Body of pancreas (tissue), 4 donors: ENCODE measurements at regions not wholly inside any gene's neighbourhood (a gene's known extent, or its start where the extent isn't known, plus 50 kb on each side); places are given as distances from the start of the nearest gene placed in this dataset.

ENCODE experiments used
- ATAC-seq: fragments of 150-250 bp; one replicate; pipeline ENCODE4 v1.9.1; 2016
- DNase-seq, 4 donors: peaks; one replicate each; pipeline ENCODE4 v3.0.0-alpha.2; 2019
- H3K27ac ChIP-seq, 4 donors: fragments of 200-600 bp; sonication (generic); 1 replicate in 3 of 4; 2 replicates in 1 of 4; pipeline versions ENCODE4 v1.5.1 to v1.6.1; 2016 to 2019; ENCODE audit warnings: mild to moderate bottlenecking in 1 of 4, mixed read lengths in 1 of 4, moderate library complexity in 1 of 4
- H3K27me3 ChIP-seq, 2 donors: fragments of 200-600 bp; sonication (generic); one replicate each; pipeline ENCODE4 v1.6.0; 2016; ENCODE audit warnings: mild to moderate bottlenecking in 1 of 2
- H3K36me3 ChIP-seq, 2 donors: fragments of 200-600 bp; sonication (generic); replicated peaks in 1 of 2; 2 replicates each; pipeline ENCODE4 v1.5.1; 2016; ENCODE audit warnings: low read depth in 2 of 2; ENCODE audit not compliant: insufficient read depth in 1 of 2
- H3K4me1 ChIP-seq: fragments of 200-600 bp; sonication (generic); one replicate; pipeline ENCODE4 v1.6.0; 2016
- H3K4me3 ChIP-seq, 2 donors: fragments of 200-600 bp; sonication (generic); 1 replicate in 1 of 2; 2 replicates in 1 of 2; pipeline ENCODE4 v1.5.1; 2016 to 2019
- H3K9me3 ChIP-seq, 3 donors: fragments of 200-600 bp; sonication (generic); 1 replicate in 2 of 3; 2 replicates in 1 of 3; pipeline ENCODE4 v1.5.1; 2016
- CTCF ChIP-seq, 7 experiments: fragments of 450-650 bp in 4 of 7; fragments of 200-600 bp in 3 of 7; sonication (generic) in 3 of 7; IDR thresholded peaks; one replicate each; pipeline ENCODE4 v1.5.1; 2016 to 2019; ENCODE audit warnings: antibody characterized with exemption in 7 of 7
- POLR2A ChIP-seq, 3 donors: fragments of 450-650 bp; IDR thresholded peaks; one replicate each; pipeline ENCODE4 v1.6.1; 2016; ENCODE audit warnings: antibody characterized with exemption in 3 of 3, mild to moderate bottlenecking in 2 of 3
- WGBS, 2 donors: methylation state at CpG; one replicate each; pipeline ENCODE4 v1.1.5; 2017; 5-methylcytosine and 5-hydroxymethylcytosine counted together
- intact Hi-C: fragments of 100-400 bp; cut with DNase I; formaldehyde crosslinking; loops from one replicate; pipeline ENCODE4 v1.15.1; 2023

- no peak for ATAC-seq
- intact Hi-C loops = no loop called here
- H3K36me3 ChIP-seq = no peaks in the 10 kb centered on the region
- H3K9me3 ChIP-seq = no peaks in the 10 kb centered on the region
- no peak overlapping the region for H3K27ac ChIP-seq
- no peak for TF ChIP-seq POLR2A (IDR thresholded peaks at IDR 0.05)
- no peak for TF ChIP-seq CTCF (IDR thresholded peaks at IDR 0.05)
- no peaks in the 10 kb centered on the region for H3K4me1 ChIP-seq
- H3K27me3 ChIP-seq = no peaks in the 10 kb centered on the region
- WGBS, 2 donors = 59 to 67% methylated on average over 4 of the region's 4 CpGs
- DNase-seq = no peak
- no peak overlapping the region for H3K4me3 ChIP-seq
These were observed 1818.1 kb upstream of the RAG2 start for GRCh38 chr11:38416141-38416540.

GRCh38 chr11:38411149-38411548 is 1813.1 kb upstream of the RAG2 start:
- H3K27me3 ChIP-seq = no peaks in the 10 kb centered on the region
- no peak overlapping the region for H3K27ac ChIP-seq
- H3K36me3 ChIP-seq = no peaks in the 10 kb centered on the region
- DNase-seq (no peak), ATAC-seq (no peak)
- H3K4me3 ChIP-seq = no peak overlapping the region
- intact Hi-C loops = no loop called here
- TF ChIP-seq CTCF (IDR thresholded peaks at IDR 0.05) (no peak), POLR2A (IDR thresholded peaks at IDR 0.05) (no peak)
- H3K9me3 ChIP-seq = no peaks in the 10 kb centered on the region
- WGBS, 2 donors = 31 to 32% methylated on average over 2 of the region's 2 CpGs
- no peaks in the 10 kb centered on the region for H3K4me1 ChIP-seq

- intact Hi-C loops = no loop called here
- WGBS, 2 donors = 49 to 54% methylated on average over 4 of the region's 4 CpGs
- ATAC-seq = no peak
- no peaks in the 10 kb centered on the region for H3K36me3 ChIP-seq
- DNase-seq = no peak
- no peaks in the 10 kb centered on the region for H3K4me1 ChIP-seq
- no peak for TF ChIP-seq POLR2A (IDR thresholded peaks at IDR 0.05)
- no peak for TF ChIP-seq CTCF (IDR thresholded peaks at IDR 0.05)
- H3K27ac ChIP-seq = no peak overlapping the region
- no peaks in the 10 kb centered on the region for H3K9me3 ChIP-seq
- H3K4me3 ChIP-seq = no peak overlapping the region
- H3K27me3 ChIP-seq = no peaks in the 10 kb centered on the region
These were observed 1804.0 kb upstream of the RAG2 start for GRCh38 chr11:38402063-38402462.

- 50 to 76% methylated on average over 1 of the region's 1 CpG for WGBS, 2 donors
- Histone ChIP-seq H3K4me1 (no peaks in the 10 kb centered on the region), H3K9me3 (no peaks in the 10 kb centered on the region), H3K4me3 (no peak overlapping the region), H3K27me3 (no peaks in the 10 kb centered on the region), H3K36me3 (no peaks in the 10 kb centered on the region), H3K27ac (no peak overlapping the region)
- intact Hi-C loops = no loop called here
- ATAC-seq = no peak
- no peak for DNase-seq
- TF ChIP-seq CTCF (IDR thresholded peaks at IDR 0.05) (no peak), POLR2A (IDR thresholded peaks at IDR 0.05) (no peak)
These were observed 1794.1 kb upstream of the RAG2 start for GRCh38 chr11:38392176-38392575.

- intact Hi-C loops = no loop called here
- DNase-seq = no peak
- no peaks in the 10 kb centered on the region for H3K27me3 ChIP-seq
- H3K9me3 ChIP-seq = no peaks in the 10 kb centered on the region
- no peak overlapping the region for H3K27ac ChIP-seq
- no peak for ATAC-seq
- WGBS, 2 donors = 76 to 79% methylated on average over 4 of the region's 4 CpGs
- no peaks in the 10 kb centered on the region for H3K36me3 ChIP-seq
- no peak overlapping the region for H3K4me3 ChIP-seq
- no peak for TF ChIP-seq POLR2A (IDR thresholded peaks at IDR 0.05)
- no peak for TF ChIP-seq CTCF (IDR thresholded peaks at IDR 0.05)
- H3K4me1 ChIP-seq = no peaks in the 10 kb centered on the region
These were observed 1786.5 kb upstream of the RAG2 start for GRCh38 chr11:38384568-38384967.
